ENCODE measurements at regions not wholly inside any gene's neighbourhood (a gene's known extent, or its start where the extent isn't known, plus 50 kb on each side); places are given as distances from the start of the nearest gene placed in this dataset.
A peak's percentile ranks its signal among the peaks of the same experiment; 100 is the strongest.

- TF ChIP-seq HNF1A (IDR thresholded peaks at IDR 0.05; ENCODE audit: low read depth), result no peak
- no peak for TF ChIP-seq HNF1A (CRISPR knock-in tag; IDR thresholded peaks at IDR 0.05; ENCODE audit: borderline replicate concordance)
- no peak for TF ChIP-seq FUBP1 (CRISPR knock-in tag; IDR thresholded peaks at IDR 0.05; ENCODE audit: borderline replicate concordance)
- TF ChIP-seq E2F1 (CRISPR knock-in tag; IDR thresholded peaks at IDR 0.05), result no peak
- TF ChIP-seq SALL1 (CRISPR knock-in tag; IDR thresholded peaks at IDR 0.05), result peak; percentile 55; the same call in 1 of the 2 replicates
- no peak for TF ChIP-seq WIZ (CRISPR knock-in tag; IDR thresholded peaks at IDR 0.05)
- no peak for TF ChIP-seq REL (CRISPR knock-in tag; conservative IDR thresholded peaks at IDR 0.05)
- no peak for TF ChIP-seq ZSCAN21 (CRISPR knock-in tag; IDR thresholded peaks at IDR 0.05; ENCODE audit: borderline replicate concordance)
- no peak for TF ChIP-seq HOMEZ (CRISPR knock-in tag; IDR thresholded peaks at IDR 0.05; ENCODE audit: low read depth)
- no peak for TF ChIP-seq HMGA1 (CRISPR knock-in tag; conservative IDR thresholded peaks at IDR 0.05)
- no peak for TF ChIP-seq ZNF574 (CRISPR knock-in tag; IDR thresholded peaks at IDR 0.05)
- TF ChIP-seq ZFP1 (CRISPR knock-in tag; IDR thresholded peaks at IDR 0.05), result no peak
- 0 out of 2 replicates have a peak, but pooled peaks have one; percentile 42 for TF ChIP-seq ELF1 (CRISPR knock-in tag; IDR thresholded peaks at IDR 0.05)
- TF ChIP-seq CAMTA2 (CRISPR knock-in tag; IDR thresholded peaks at IDR 0.05; ENCODE audit: borderline replicate concordance), result no peak
- TF ChIP-seq KAT7 (CRISPR knock-in tag; IDR thresholded peaks at IDR 0.05; ENCODE audit: borderline replicate concordance), result no peak
- 0 out of 2 replicates have a peak, but pooled peaks have one; percentile 27 for TF ChIP-seq MXD4 (CRISPR knock-in tag; IDR thresholded peaks at IDR 0.05)
- TF ChIP-seq KDM5B (CRISPR knock-in tag; IDR thresholded peaks at IDR 0.05; ENCODE audit: borderline replicate concordance), result peak; percentile 71; the same call in 1 of the 2 replicates
These were observed 111.3 kb upstream of the LNX1 start (continued) for GRCh38 chr4:53702334-53703266.
